ENCODE measurements at regions not wholly inside any gene's neighbourhood (a gene's known extent, or its start where the extent isn't known, plus 50 kb on each side); places are given as distances from the start of the nearest gene placed in this dataset.

GRCh38 chr3:72147600-72147999, 362.7 kb upstream of the PROK2 start:
- no peak for DNase-seq

GRCh38 chr3:72145506-72146380, 360.8 kb upstream of the PROK2 start:
- peak in 29 of 51 donors; percentile 4 to 80 (median 45) for DNase-seq

- no peak for DNase-seq
These were observed 360.0 kb upstream of the PROK2 start for GRCh38 chr3:72144773-72145505.

- DNase-seq = no peak
These were observed 359.2 kb upstream of the PROK2 start for GRCh38 chr3:72143966-72144717.

- DNase-seq = no peak
These were observed 358.4 kb upstream of the PROK2 start for GRCh38 chr3:72143322-72143721.

- no peak for DNase-seq
These were observed 357.1 kb upstream of the PROK2 start for GRCh38 chr3:72142028-72142427.

- DNase-seq = no peak
These were observed 356.3 kb upstream of the PROK2 start for GRCh38 chr3:72141264-72141663.

- no peak for DNase-seq
These were observed 354.4 kb upstream of the PROK2 start for GRCh38 chr3:72139316-72139715.

GRCh38 chr3:72137865-72138861, 353.2 kb upstream of the PROK2 start:
- DNase-seq = no peak

- no peak for DNase-seq
These were observed 350.7 kb upstream of the PROK2 start for GRCh38 chr3:72135636-72136035.

- DNase-seq = peak in 3 of 51 donors; percentile 5 to 22 (median 18)
These were observed 350.1 kb upstream of the PROK2 start for GRCh38 chr3:72134989-72135451.

GRCh38 chr3:72133329-72134011, 348.5 kb upstream of the PROK2 start:
- no peak for DNase-seq

GRCh38 chr3:72131899-72132298, 347.0 kb upstream of the PROK2 start:
- DNase-seq = no peak

GRCh38 chr3:72130565-72130964, 345.6 kb upstream of the PROK2 start:
- DNase-seq = no peak

GRCh38 chr3:72129501-72130094, 344.6 kb upstream of the PROK2 start:
- DNase-seq = no peak

- no peak for DNase-seq
These were observed 344.0 kb upstream of the PROK2 start for GRCh38 chr3:72128921-72129320.

- DNase-seq = no peak
These were observed 342.9 kb upstream of the PROK2 start for GRCh38 chr3:72127844-72128243.

- DNase-seq = no peak
These were observed 342.3 kb upstream of the PROK2 start for GRCh38 chr3:72127224-72127612.

- DNase-seq = no peak
These were observed 341.7 kb upstream of the PROK2 start for GRCh38 chr3:72126441-72127223.
